D721Med (cell line): ENCODE measurements at regions not wholly inside any gene's neighbourhood (a gene's known extent, or its start where the extent isn't known, plus 50 kb on each side); places are given as distances from the start of the nearest gene placed in this dataset.

Source experiments
- DNase-seq: peaks from one replicate; pipeline ENCODE4 v3.0.0; 2011; ENCODE audit warnings: low spot score; ENCODE audit not compliant: insufficient read length
- FAIRE-seq: peaks from 2 replicates; lab custom pipeline; 2011; peaks lifted over from hg19 to GRCh38; lab: Jason Lieb, UNC
- CTCF ChIP-seq: IDR thresholded peaks from 2 replicates; pipeline ENCODE4 v1.5.1; 2012; ENCODE audit warnings: mild to moderate bottlenecking, control low read depth; ENCODE audit not compliant: insufficient read depth; ENCODE audit errors: missing control alignments

- FAIRE-seq (no peak), DNase-seq (no peak)
- TF ChIP-seq CTCF = no peak
These were observed 479.3 kb upstream of the KLF6 start for GRCh38 chr10:4264209-4264865.

- FAIRE-seq (no peak), DNase-seq (no peak)
- TF ChIP-seq CTCF = no peak
These were observed 478.6 kb upstream of the KLF6 start for GRCh38 chr10:4263601-4263921.

GRCh38 chr10:4262870-4263600 lies 478.0 kb upstream of the KLF6 start:
- DNase-seq (no peak), FAIRE-seq (no peak)
- no peak for TF ChIP-seq CTCF

- FAIRE-seq (no peak), DNase-seq (no peak)
- TF ChIP-seq CTCF = no peak
These were observed 477.4 kb upstream of the KLF6 start for GRCh38 chr10:4262449-4262848.

GRCh38 chr10:4260483-4261124 lies 475.6 kb upstream of the KLF6 start:
- FAIRE-seq (no peak), DNase-seq (no peak)
- TF ChIP-seq CTCF = no peak

GRCh38 chr10:4257939-4258465 lies 473.0 kb upstream of the KLF6 start:
- no peak for TF ChIP-seq CTCF
- DNase-seq (no peak), FAIRE-seq (no peak)
